ENCODE measurements at regions not wholly inside any gene's neighbourhood (a gene's known extent, or its start where the extent isn't known, plus 50 kb on each side); places are given as distances from the start of the nearest gene placed in this dataset.
"Not testable (repeated sequence)": the region's sequence is repeated elsewhere in the genome, so short reads cannot be mapped to it uniquely, and the experiment has no call there.

DNA sequence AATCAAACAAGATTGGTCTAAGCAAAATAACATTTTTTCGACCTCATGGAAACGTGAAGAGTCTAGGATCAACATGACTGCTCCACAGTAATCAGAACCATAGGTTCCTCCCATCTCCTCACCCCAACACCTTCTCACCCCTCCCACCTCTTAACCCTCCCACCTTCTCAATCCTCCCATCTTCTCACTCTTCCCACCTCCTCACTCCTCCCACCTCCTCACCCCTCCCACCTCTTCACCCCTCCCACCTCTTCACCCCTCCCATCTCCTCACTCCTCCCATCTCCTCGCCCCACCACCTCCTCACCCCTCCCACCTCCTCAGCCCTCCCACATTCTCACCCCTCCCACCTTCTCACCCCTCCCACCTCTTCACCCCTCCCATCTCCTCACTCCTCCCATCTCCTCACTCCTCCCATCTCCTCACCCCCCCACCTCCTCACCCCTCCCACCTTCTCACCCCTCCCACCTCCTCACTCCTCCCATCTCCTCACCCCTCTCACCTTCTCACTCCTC lies 567.4 kb downstream of the C6orf118 start:
- no peaks in the 10 kb centered on the region for H3K4me1 ChIP-seq (replicated peaks in 1 of 2)
- 24 to 86% (median 80%) methylated on average over 1 to 2 of the region's 3 CpGs; no CpG with 5 or more reads in 5 of the 10 experiments for WGBS, 10 experiments
- no peak overlapping the region for H3K27ac ChIP-seq
- in situ Hi-C loops (cut with MboI; ENCODE audit: low pct_unique_long_range_greater_than_20kb in 2 of 9, low sequenced_read_pairs in 9 of 9, unreplicated experiment in 9 of 9): no loop called here
- no peak for ATAC-seq (replicated peaks in 6 of 8)
- H3K4me3 ChIP-seq: no peak overlapping the region

DNA sequence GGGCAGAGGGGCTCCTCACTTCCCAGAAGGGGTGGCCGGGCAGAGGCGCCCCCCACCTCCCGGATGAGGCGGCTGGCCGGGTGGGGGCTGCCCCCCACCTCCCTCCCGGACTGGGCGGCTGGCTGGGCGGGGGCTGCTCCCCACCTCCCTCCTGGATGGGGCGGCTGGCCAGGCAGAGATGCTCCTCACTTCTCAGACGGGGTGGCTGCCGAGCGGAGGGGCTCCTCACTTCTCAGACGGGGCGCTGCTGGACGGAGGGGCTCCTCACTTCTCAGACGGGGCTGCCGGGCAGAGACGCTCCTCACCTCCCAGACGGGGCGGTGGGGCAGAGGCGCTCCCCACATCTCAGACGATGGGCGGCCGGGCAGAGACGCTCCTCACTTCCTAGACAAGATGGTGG lies 573.3 kb downstream of the C6orf118 start:
- in situ Hi-C loops (cut with MboI; ENCODE audit: low pct_unique_long_range_greater_than_20kb in 2 of 9, low sequenced_read_pairs in 9 of 9, unreplicated experiment in 9 of 9); H3K27ac ChIP-seq; ATAC-seq (replicated peaks in 6 of 8); H3K4me3 ChIP-seq; H3K4me1 ChIP-seq (replicated peaks in 1 of 2): not testable (repeated sequence)
- WGBS, 10 experiments: no CpG with 5 or more reads among the region's 25 CpGs

DNA sequence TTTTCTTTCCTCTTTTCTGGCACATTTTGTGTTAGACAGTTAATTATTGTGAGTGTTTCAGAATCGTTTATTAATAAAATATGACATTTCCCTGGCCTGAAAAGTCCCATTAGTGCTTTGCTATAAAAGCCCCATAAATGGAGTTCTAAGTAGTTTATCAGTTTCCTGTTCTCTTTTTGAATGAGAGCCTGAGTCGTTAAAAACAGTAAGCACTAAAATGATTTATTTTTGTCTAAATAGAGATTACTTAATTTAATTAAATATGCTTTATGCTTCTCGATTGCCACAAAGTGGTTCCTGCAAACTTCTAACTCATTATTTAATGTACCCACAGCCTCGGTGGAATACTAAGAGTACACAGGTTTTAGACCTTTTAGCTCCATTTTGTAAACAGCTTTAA lies 577.9 kb downstream of the C6orf118 start:
- H3K4me1 ChIP-seq (replicated peaks in 1 of 2): no peaks in the 10 kb centered on the region
- 0 to 94% (median 64%) methylated on average over 3 to 4 of the region's 4 CpGs; no CpG with 5 or more reads in 1 of the 10 experiments for WGBS, 10 experiments
- peak in 1 of 8 experiments; percentile 45 for ATAC-seq (replicated peaks in 6 of 8)
- no peak overlapping the region for H3K27ac ChIP-seq
- no peak overlapping the region for H3K4me3 ChIP-seq
- in situ Hi-C loops (cut with MboI; ENCODE audit: low pct_unique_long_range_greater_than_20kb in 2 of 9, low sequenced_read_pairs in 9 of 9, unreplicated experiment in 9 of 9): no loop called here

DNA sequence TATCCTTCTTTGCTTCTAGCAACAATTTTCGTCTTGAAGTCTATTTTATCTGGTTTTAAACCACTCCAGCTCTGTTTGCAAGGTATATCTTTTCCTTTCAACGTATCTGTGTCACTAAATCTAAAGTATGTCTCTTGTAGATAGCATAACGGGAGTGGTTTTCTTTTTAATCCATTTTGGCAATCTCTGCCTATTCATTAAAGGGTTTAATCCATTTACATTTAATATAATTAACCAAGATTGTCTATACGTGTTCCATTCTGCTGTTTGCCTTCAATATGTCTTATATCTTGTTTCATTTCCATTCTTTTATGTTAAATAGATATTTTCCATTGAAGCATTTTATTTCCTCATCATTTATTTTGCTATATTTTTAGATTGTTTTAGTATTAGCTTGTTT lies 587.9 kb downstream of the C6orf118 start:
- in situ Hi-C loops (cut with MboI; ENCODE audit: low pct_unique_long_range_greater_than_20kb in 2 of 9, low sequenced_read_pairs in 9 of 9, unreplicated experiment in 9 of 9): no loop called here
- WGBS, 10 experiments: 8 to 74% (median 38%) methylated on average over 1 to 4 of the region's 4 CpGs
- H3K4me1 ChIP-seq (replicated peaks in 1 of 2): no peaks in the 10 kb centered on the region
- no peak overlapping the region for H3K27ac ChIP-seq
- ATAC-seq (replicated peaks in 6 of 8): no peak
- H3K4me3 ChIP-seq: no peak overlapping the region

DNA sequence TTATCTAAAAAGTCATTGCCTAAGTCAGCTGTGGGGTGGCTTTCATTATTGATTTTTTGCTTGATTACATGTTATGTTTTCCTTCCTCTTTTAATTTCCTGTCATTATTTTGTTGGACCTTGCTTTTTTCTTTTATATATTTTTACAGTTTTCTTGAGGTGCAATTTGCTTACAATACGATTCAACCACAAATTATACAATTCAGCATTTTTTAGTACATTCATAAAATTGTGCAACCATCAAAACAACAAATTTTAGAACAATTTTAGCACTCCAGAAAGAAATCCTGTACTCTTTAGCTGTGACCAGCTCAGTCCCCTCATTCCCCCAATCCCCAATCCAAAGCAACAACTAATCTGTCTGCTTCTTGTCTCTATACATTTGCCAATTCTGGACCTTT lies 608.9 kb downstream of the C6orf118 start:
- 0 to 100% (median 69%) methylated on average over 1 of the region's 1 CpG for WGBS, 10 experiments
- no peak for ATAC-seq (replicated peaks in 6 of 8)
- in situ Hi-C loops (cut with MboI; ENCODE audit: low pct_unique_long_range_greater_than_20kb in 2 of 9, low sequenced_read_pairs in 9 of 9, unreplicated experiment in 9 of 9): no loop called here
- Histone ChIP-seq H3K4me3 (no peak overlapping the region), H3K4me1 (replicated peaks in 1 of 2) (no peaks in the 10 kb centered on the region), H3K27ac (no peak overlapping the region)

DNA sequence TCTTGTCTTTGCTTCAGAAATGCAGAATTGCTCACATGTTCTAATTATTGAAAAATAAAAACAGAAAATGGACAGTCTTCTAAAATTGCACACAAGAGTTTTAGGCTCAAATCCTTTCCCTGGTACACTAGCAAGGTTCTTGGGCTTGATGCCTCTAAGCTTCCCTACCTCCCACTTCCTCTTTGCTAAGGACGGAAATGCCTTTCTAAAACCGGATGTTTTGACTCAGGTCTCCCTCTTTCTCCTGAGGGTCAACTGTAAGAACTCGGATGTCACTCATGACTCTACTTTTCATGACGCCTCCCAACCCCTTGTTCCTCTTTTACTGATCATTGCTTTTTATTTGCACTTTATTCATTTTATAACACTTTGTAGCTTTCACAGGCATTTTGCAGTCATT lies 613.5 kb downstream of the C6orf118 start:
- in situ Hi-C loops (cut with MboI; ENCODE audit: low pct_unique_long_range_greater_than_20kb in 2 of 9, low sequenced_read_pairs in 9 of 9, unreplicated experiment in 9 of 9): no loop called here
- 9 to 100% (median 92%) methylated on average over 2 to 4 of the region's 4 CpGs for WGBS, 10 experiments
- no peak for ATAC-seq (replicated peaks in 6 of 8)

DNA sequence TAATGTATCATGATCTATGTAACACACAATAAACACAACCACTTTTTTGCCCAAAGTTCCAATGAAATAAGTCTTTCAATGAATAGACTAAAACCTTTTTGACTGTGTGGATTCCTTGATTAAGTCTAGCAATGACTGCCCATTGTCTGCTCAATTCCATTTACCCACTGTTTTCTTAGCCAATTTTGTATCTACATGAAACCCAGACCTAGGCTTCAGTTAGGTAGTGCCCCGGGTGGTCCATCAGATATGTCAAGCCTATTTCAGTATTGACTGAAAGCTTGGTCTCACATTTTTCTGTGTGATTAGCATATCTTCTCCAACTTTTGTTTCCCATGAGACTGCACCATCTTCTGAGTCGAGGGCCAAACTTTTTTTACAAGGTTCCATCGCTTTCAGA lies 615.0 kb downstream of the C6orf118 start:
- in situ Hi-C loops (cut with MboI; ENCODE audit: low pct_unique_long_range_greater_than_20kb in 2 of 9, low sequenced_read_pairs in 9 of 9, unreplicated experiment in 9 of 9): no loop called here
- no peak for ATAC-seq (replicated peaks in 6 of 8)
- Histone ChIP-seq H3K4me3 (no peak overlapping the region), H3K27ac (no peak overlapping the region), H3K4me1 (replicated peaks in 1 of 2) (peaks cover 21 to 22% of the 10 kb centered on the region in 2 donors)
- 0 to 100% (median 50%) methylated on average over 1 to 3 of the region's 3 CpGs; no CpG with 5 or more reads in 5 of the 10 experiments for WGBS, 10 experiments

More for the DNA sequence above, 613.5 kb downstream of the C6orf118 start:
- H3K4me1 ChIP-seq (replicated peaks in 1 of 2): peaks cover 21 to 22% of the 10 kb centered on the region in 2 donors
- no peak overlapping the region for H3K27ac ChIP-seq
- no peak overlapping the region for H3K4me3 ChIP-seq

DNA sequence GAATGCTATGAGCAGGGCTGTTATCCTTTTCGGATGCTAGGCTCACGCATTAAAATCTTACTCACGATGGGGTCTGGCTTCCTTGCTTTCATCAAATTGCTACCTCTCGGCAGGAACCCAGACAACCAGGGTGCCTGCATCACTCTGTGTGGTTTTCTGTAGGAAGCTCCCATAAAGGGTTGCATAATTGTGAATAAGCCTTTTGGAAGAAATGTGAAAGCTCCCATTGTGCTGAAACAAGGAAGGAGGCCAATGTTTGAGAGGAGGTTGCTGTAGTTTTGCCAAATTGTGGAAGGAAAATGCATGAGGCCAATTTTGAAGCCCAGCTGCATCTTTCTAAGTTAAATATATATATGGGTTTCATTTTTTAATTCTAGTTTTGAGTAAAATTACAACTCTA lies 615.5 kb downstream of the C6orf118 start:
- H3K4me1 ChIP-seq (replicated peaks in 1 of 2): peaks cover 21 to 22% of the 10 kb centered on the region in 2 donors
- H3K4me3 ChIP-seq: no peak overlapping the region
- ATAC-seq (replicated peaks in 6 of 8): peak in 3 of 8 experiments; percentile 50 to 79 (median 50)
- WGBS, 10 experiments: 0 to 39% (median 24%) methylated on average over 1 to 4 of the region's 4 CpGs; no CpG with 5 or more reads in 3 of the 10 experiments
- in situ Hi-C loops (cut with MboI; ENCODE audit: low pct_unique_long_range_greater_than_20kb in 2 of 9, low sequenced_read_pairs in 9 of 9, unreplicated experiment in 9 of 9): no loop called here
- H3K27ac ChIP-seq: no peak overlapping the region

DNA sequence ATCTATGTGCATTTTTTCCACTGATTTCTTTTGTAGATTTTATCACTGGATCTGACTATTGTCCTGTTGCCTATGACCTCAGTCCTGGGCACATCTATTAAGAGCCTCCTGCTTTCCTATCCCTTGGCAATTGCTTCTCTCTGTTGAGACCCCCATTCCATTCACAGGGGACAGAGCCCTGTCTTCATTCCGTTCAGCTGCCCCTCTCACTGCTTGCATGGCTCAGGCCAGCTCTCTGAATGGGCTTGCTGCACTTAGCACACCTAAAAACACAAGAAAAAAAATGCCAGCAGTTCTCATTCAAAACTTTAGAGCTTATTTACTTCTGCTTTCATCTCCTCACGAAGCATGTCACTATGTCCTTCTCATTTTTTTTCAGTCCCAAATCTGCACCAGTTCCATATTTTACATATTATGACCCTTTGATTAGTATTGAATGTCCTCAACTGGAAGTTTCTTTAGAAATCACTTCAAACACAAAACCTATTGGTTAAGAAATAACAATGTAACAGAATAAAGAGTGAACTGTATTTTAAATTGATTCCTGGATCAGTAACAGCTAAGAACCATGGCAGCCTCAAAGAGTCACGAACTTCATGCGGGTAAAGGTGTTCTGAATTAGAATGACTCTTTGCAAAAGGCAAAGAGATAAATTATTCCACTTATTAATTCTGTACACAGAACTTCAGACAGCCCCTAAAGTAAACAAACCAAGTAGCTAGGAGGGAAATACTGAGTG lies 616.5 kb downstream of the C6orf118 start:
- Histone ChIP-seq H3K27ac (no peak overlapping the region), H3K4me3 (no peak overlapping the region), H3K4me1 (replicated peaks in 1 of 2) (peaks cover 21 to 22% of the 10 kb centered on the region in 2 donors)
- in situ Hi-C loops (cut with MboI; ENCODE audit: low pct_unique_long_range_greater_than_20kb in 2 of 9, low sequenced_read_pairs in 9 of 9, unreplicated experiment in 9 of 9): no loop called here
- ATAC-seq (replicated peaks in 6 of 8): peak in 1 of 8 experiments; percentile 27
- 11 to 80% (median 34%) methylated on average over 2 to 4 of the region's 4 CpGs for WGBS, 10 experiments

DNA sequence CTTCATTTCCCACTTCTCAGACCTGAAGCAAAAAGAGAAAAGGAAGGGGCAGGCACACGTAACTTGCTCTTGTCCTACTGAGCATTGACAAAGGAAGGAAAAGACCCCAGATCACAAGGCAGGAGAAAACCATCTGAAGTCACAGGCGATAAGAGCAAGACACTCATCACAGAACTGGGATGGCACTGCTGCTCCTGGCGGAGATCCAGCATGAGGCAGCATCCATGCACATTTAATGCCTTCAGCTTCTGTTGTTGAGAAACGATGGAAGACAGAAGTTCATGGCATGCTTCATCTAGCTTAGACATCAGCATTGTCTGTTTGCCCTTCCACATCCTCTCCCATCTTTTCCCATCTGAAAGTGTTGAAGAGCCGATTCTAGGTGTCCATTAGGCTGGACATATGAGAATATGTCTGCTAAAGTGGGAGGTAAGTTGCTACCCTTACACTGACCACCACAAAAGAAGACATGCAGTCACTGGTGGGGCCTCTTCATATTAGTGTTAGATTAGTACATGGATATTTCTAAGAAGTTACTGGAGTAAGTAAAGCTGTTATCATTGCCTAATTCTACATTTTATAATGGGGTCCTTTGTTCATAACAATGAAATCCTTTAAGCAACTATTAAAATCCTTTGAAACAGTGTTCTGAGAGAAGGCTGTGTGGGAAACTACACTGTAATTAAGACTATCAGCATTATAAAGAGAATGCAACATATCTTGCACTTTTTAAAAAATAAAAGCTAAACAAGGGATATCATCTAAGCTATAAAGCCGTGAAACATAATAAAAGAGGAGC lies 618.5 kb downstream of the C6orf118 start:
- Histone ChIP-seq H3K4me1 (replicated peaks in 1 of 2) (peaks cover 21 to 22% of the 10 kb centered on the region in 2 donors), H3K4me3 (no peak overlapping the region), H3K27ac (no peak overlapping the region)
- in situ Hi-C loops (cut with MboI; ENCODE audit: low pct_unique_long_range_greater_than_20kb in 2 of 9, low sequenced_read_pairs in 9 of 9, unreplicated experiment in 9 of 9): no loop called here
- no peak for ATAC-seq (replicated peaks in 6 of 8)
- 4 to 100% (median 30%) methylated on average over 1 to 4 of the region's 6 CpGs; no CpG with 5 or more reads in 1 of the 10 experiments for WGBS, 10 experiments

DNA sequence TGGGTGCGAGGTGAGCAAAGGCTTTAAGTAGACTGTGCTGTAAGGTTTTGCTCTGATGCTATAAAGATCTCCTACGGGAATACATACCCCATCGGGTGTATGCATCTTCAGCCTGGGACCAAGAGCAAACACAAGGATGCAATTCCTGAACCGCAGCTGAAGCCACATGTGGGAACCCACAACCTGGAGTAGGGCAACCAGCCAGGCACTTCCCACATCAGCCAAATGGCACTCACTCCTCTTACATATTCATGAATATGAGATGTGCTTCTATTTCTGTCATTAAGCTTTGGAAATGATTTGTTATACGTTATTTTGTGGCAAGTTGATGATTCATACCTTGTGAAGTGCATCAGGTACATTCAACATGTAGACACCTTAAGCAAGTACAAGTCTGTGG lies 619.2 kb downstream of the C6orf118 start:
- Histone ChIP-seq H3K4me1 (replicated peaks in 1 of 2) (peaks cover 21 to 22% of the 10 kb centered on the region in 2 donors), H3K4me3 (no peak overlapping the region), H3K27ac (no peak overlapping the region)
- WGBS, 10 experiments: 10 to 100% (median 76%) methylated on average over 1 to 5 of the region's 5 CpGs; no CpG with 5 or more reads in 2 of the 10 experiments
- ATAC-seq (replicated peaks in 6 of 8): no peak
- in situ Hi-C loops (cut with MboI; ENCODE audit: low pct_unique_long_range_greater_than_20kb in 2 of 9, low sequenced_read_pairs in 9 of 9, unreplicated experiment in 9 of 9): no loop called here

DNA sequence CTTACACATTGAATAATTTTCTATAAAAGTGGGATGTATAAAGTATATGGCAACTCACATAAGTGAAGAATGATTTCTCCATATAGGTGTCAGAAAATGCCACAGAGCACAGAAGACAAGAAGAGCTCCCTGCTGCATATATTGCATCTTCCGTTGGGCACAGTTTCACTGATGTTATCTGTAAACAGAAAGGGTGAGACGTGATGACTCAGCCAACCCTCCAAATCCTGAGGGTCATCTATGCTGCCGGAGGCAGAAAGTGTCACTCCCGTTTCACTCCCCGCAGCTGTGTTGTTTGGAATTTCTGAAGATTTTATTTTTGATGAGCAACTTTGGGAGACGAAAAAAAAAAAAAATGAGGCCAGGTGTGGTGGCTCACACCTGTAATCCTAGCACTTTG lies 644.1 kb downstream of the C6orf118 start:
- Histone ChIP-seq H3K4me1 (replicated peaks in 1 of 2) (no peaks in the 10 kb centered on the region), H3K4me3 (no peak overlapping the region), H3K27ac (no peak overlapping the region)
- 20 to 100% (median 92%) methylated on average over 1 to 5 of the region's 6 CpGs; no CpG with 5 or more reads in 1 of the 10 experiments for WGBS, 10 experiments
- no peak for ATAC-seq (replicated peaks in 6 of 8)
- in situ Hi-C loops (cut with MboI; ENCODE audit: low pct_unique_long_range_greater_than_20kb in 2 of 9, low sequenced_read_pairs in 9 of 9, unreplicated experiment in 9 of 9): no loop called here

DNA sequence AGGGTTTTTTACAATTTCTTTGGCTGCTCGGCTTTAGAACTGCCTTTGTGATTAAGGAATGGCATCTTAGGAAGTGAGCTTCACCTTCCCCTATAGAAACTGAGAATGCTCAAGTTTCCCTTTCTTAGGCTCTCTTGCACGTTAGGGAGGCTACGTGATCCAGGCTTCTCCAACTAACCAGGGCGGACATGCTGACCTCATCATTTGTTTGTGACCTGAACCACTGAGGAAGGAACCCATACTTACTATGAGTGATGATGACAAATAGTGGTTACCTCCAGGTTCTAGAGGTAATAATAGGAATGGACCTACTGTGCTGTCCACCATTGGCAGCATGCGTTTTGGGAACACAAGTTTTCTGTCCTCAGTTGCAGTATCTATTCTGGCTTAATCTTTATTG lies 645.8 kb downstream of the C6orf118 start:
- 33 to 100% (median 92%) methylated on average over 1 to 5 of the region's 5 CpGs; no CpG with 5 or more reads in 2 of the 10 experiments for WGBS, 10 experiments
- no peak for ATAC-seq (replicated peaks in 6 of 8)
- no peaks in the 10 kb centered on the region for H3K4me1 ChIP-seq (replicated peaks in 1 of 2)
- no peak overlapping the region for H3K27ac ChIP-seq
- in situ Hi-C loops (cut with MboI; ENCODE audit: low pct_unique_long_range_greater_than_20kb in 2 of 9, low sequenced_read_pairs in 9 of 9, unreplicated experiment in 9 of 9): no loop called here
- H3K4me3 ChIP-seq: no peak overlapping the region
